HUES64 (cell line): ENCODE measurements at regions not wholly inside any gene's neighbourhood (a gene's known extent, or its start where the extent isn't known, plus 50 kb on each side); places are given as distances from the start of the nearest gene placed in this dataset.
A peak's percentile ranks its signal among the peaks of the same experiment; 100 is the strongest.

Experiments
- H3K27ac ChIP-seq: 2 replicates; pipeline ENCODE4 v1.7.0; 2013; ENCODE audit warnings: low read depth, low read length, inconsistent platforms
- H3K27me3 ChIP-seq: 2 replicates; pipeline ENCODE4 v1.6.1; 2013; ENCODE audit warnings: mild to moderate bottlenecking, low read length; ENCODE audit not compliant: insufficient read depth
- H3K36me3 ChIP-seq: 2 replicates; pipeline ENCODE4 v1.6.1; 2013; ENCODE audit warnings: mild to moderate bottlenecking, low read length; ENCODE audit not compliant: insufficient read depth
- H3K4me1 ChIP-seq: 2 replicates; pipeline ENCODE4 v1.6.1; 2013; ENCODE audit warnings: mild to moderate bottlenecking, low read length, moderate library complexity; ENCODE audit not compliant: insufficient read depth
- H3K4me3 ChIP-seq: 2 replicates; pipeline ENCODE4 v1.5.1; 2013; ENCODE audit warnings: mild to moderate bottlenecking, low read length, moderate library complexity
- H3K9ac ChIP-seq: 2 replicates; pipeline ENCODE4 v1.6.1; 2013; ENCODE audit warnings: mild to moderate bottlenecking, low read depth, low read length
- H3K9me3 ChIP-seq: 2 replicates; pipeline ENCODE4 v1.6.1; 2013; ENCODE audit warnings: low read depth, low read length; ENCODE audit not compliant: insufficient read depth
- WGBS: fragments of 150-250, 120-280 bp; methylation state at CpG from one replicate; pipeline ENCODE4 v1.1.7; 2013; ENCODE audit warnings: missing lambda C conversion rate; 5-methylcytosine and 5-hydroxymethylcytosine counted together

- Histone ChIP-seq H3K27ac (no peak overlapping the region), H3K9ac (no peak overlapping the region), H3K4me3 (no peak overlapping the region), H3K36me3 (no peaks in the 10 kb centered on the region), H3K27me3 (no peaks in the 10 kb centered on the region), H3K9me3 (no peaks in the 10 kb centered on the region), H3K4me1 (no peaks in the 10 kb centered on the region)
- 67% methylated on average over 2 of the region's 2 CpGs for WGBS
Measured at GRCh38 chr9:31236344-31236743, 1148.1 kb upstream of the ACO1 start.

DNA sequence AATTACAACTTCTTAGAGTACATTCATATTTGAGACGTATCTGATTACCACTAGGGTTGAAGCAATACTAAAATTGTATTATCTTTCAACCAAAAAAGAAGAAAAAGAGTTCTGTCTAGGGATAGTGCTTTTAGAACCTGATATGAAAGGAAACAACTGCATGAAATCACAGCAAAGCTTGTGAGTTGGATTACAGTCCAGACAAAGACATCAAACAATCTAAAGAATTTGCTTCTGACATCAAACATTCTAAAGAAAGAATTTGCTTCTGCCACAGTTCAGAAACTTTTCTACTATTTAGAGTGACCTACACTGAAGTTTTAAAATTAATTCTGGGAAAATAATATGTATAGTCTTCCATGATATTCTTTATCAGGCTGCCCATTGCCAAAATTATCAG, 1141.1 kb upstream of the ACO1 start:
- no CpG with 5 or more reads among the region's 1 CpG for WGBS
- Histone ChIP-seq H3K27ac (no peak overlapping the region), H3K36me3 (no peaks in the 10 kb centered on the region), H3K27me3 (no peaks in the 10 kb centered on the region), H3K9ac (no peak overlapping the region), H3K4me1 (no peaks in the 10 kb centered on the region), H3K9me3 (no peaks in the 10 kb centered on the region), H3K4me3 (no peak overlapping the region)

- no peaks in the 10 kb centered on the region for H3K36me3 ChIP-seq
- no peak overlapping the region for H3K27ac ChIP-seq
- no peaks in the 10 kb centered on the region for H3K4me1 ChIP-seq
- 100% methylated on average over 1 of the region's 1 CpG for WGBS
- no peaks in the 10 kb centered on the region for H3K9me3 ChIP-seq
- H3K9ac ChIP-seq: no peak overlapping the region
- H3K4me3 ChIP-seq: no peak overlapping the region
- no peaks in the 10 kb centered on the region for H3K27me3 ChIP-seq
Measured at GRCh38 chr9:31248156-31248555, 1136.3 kb upstream of the ACO1 start.

- Histone ChIP-seq H3K27me3 (no peaks in the 10 kb centered on the region), H3K9ac (no peak overlapping the region), H3K9me3 (no peaks in the 10 kb centered on the region), H3K4me3 (no peak overlapping the region), H3K36me3 (no peaks in the 10 kb centered on the region), H3K27ac (no peak overlapping the region), H3K4me1 (no peaks in the 10 kb centered on the region)
- WGBS: 96% methylated on average over 2 of the region's 2 CpGs
Measured at GRCh38 chr9:31251386-31251785, 1133.1 kb upstream of the ACO1 start.

GRCh38 chr9:31253800-31254762, 1130.4 kb upstream of the ACO1 start:
- Histone ChIP-seq H3K9me3 (no peaks in the 10 kb centered on the region), H3K27ac (no peak overlapping the region), H3K4me3 (no peak overlapping the region), H3K4me1 (peaks cover 4% of the 10 kb centered on the region; the same call in 1 of the 2 replicates), H3K9ac (no peak overlapping the region), H3K27me3 (no peaks in the 10 kb centered on the region), H3K36me3 (no peaks in the 10 kb centered on the region)
- 98% methylated on average over 73 of the region's 73 CpGs for WGBS

GRCh38 chr9:31255211-31255610, 1129.2 kb upstream of the ACO1 start:
- WGBS: 97% methylated on average over 11 of the region's 11 CpGs
- Histone ChIP-seq H3K4me1 (peaks cover 13% of the 10 kb centered on the region), H3K27ac (no peak overlapping the region), H3K4me3 (no peak overlapping the region), H3K27me3 (no peaks in the 10 kb centered on the region), H3K9ac (no peak overlapping the region), H3K36me3 (no peaks in the 10 kb centered on the region), H3K9me3 (no peaks in the 10 kb centered on the region)

GRCh38 chr9:31259824-31260223, 1124.6 kb upstream of the ACO1 start:
- no peak overlapping the region for H3K4me3 ChIP-seq
- H3K9me3 ChIP-seq: no peaks in the 10 kb centered on the region
- H3K4me1 ChIP-seq: peaks cover 14% of the 10 kb centered on the region
- no peaks in the 10 kb centered on the region for H3K36me3 ChIP-seq
- H3K9ac ChIP-seq: no peak overlapping the region
- H3K27ac ChIP-seq: peak overlapping the region; percentile 42; the same call in 1 of the 2 replicates
- no peaks in the 10 kb centered on the region for H3K27me3 ChIP-seq
- 30% methylated on average over 2 of the region's 2 CpGs for WGBS

GRCh38 chr9:31272456-31273295, 1111.8 kb upstream of the ACO1 start:
- Histone ChIP-seq H3K36me3 (no peaks in the 10 kb centered on the region), H3K9ac (no peak overlapping the region), H3K9me3 (no peaks in the 10 kb centered on the region), H3K27me3 (no peaks in the 10 kb centered on the region), H3K27ac (no peak overlapping the region), H3K4me3 (no peak overlapping the region), H3K4me1 (peaks cover 21% of the 10 kb centered on the region; the same call in 1 of the 2 replicates)
- WGBS: 69% methylated on average over 4 of the region's 4 CpGs

- no peak overlapping the region for H3K4me3 ChIP-seq
- WGBS: no CpG with 5 or more reads among the region's 1 CpG
- H3K9me3 ChIP-seq: no peaks in the 10 kb centered on the region
- H3K36me3 ChIP-seq: no peaks in the 10 kb centered on the region
- H3K27ac ChIP-seq: no peak overlapping the region
- peaks cover 20% of the 10 kb centered on the region; the same call in 1 of the 2 replicates for H3K4me1 ChIP-seq
- H3K9ac ChIP-seq: no peak overlapping the region
- no peaks in the 10 kb centered on the region for H3K27me3 ChIP-seq
Measured at GRCh38 chr9:31275419-31275818, 1109.0 kb upstream of the ACO1 start.

GRCh38 chr9:31290731-31291130, 1093.7 kb upstream of the ACO1 start:
- 96% methylated on average over 3 of the region's 3 CpGs for WGBS
- Histone ChIP-seq H3K27ac (no peak overlapping the region), H3K27me3 (no peaks in the 10 kb centered on the region), H3K9me3 (peaks cover 6% of the 10 kb centered on the region), H3K9ac (no peak overlapping the region), H3K36me3 (no peaks in the 10 kb centered on the region), H3K4me3 (no peak overlapping the region), H3K4me1 (no peaks in the 10 kb centered on the region)
